Adrenal gland (tissue), 9 donors: ENCODE measurements at regions not wholly inside any gene's neighbourhood (a gene's known extent, or its start where the extent isn't known, plus 50 kb on each side); places are given as distances from the start of the nearest gene placed in this dataset.

Experiments
- DNase-seq, 7 donors: peaks; one replicate each; pipeline ENCODE4 v3.0.0-alpha.2; 2019 to 2020
- H3K27ac ChIP-seq, 5 donors: fragments of 200-600 bp; sonication (generic) in 4 of 5; 1 replicate in 3 of 5; 2 replicates in 2 of 5; pipeline versions ENCODE4 v1.5.1 to v1.8.0; 2016 to 2020; ENCODE audit warnings: mild to moderate bottlenecking in 1 of 5
- H3K27me3 ChIP-seq: fragments of 200-600 bp; 2 replicates; pipeline ENCODE4 v1.8.0; 2021
- H3K36me3 ChIP-seq, 2 donors: fragments of 200-600 bp; replicated peaks in 1 of 2; 1 replicate in 1 of 2; 2 replicates in 1 of 2; pipeline versions ENCODE4 v1.5.1 to v1.8.0; 2018 to 2022
- H3K4me1 ChIP-seq, 2 donors: fragments of 200-600 bp; replicated peaks in 1 of 2; 1 replicate in 1 of 2; 2 replicates in 1 of 2; pipeline versions ENCODE4 v1.5.1 to v1.8.0; 2018 to 2021
- H3K4me3 ChIP-seq, 4 donors: fragments of 200-600 bp; sonication (generic) in 3 of 4; one replicate each; pipeline ENCODE4 v1.5.1; 2016 to 2018
- H3K9me3 ChIP-seq, 3 donors: fragments of 200-600 bp; sonication (generic) in 1 of 3; replicated peaks in 1 of 3; 1 replicate in 2 of 3; 2 replicates in 1 of 3; pipeline versions ENCODE4 v1.5.1 to v1.8.0; 2016 to 2021
- POLR2A ChIP-seq, 2 donors: fragments of 450-650 bp; IDR thresholded peaks; one replicate each; pipeline ENCODE4 v1.6.1; 2017; ENCODE audit warnings: antibody characterized with exemption in 2 of 2, mild to moderate bottlenecking in 2 of 2, moderate library complexity in 1 of 2
- whole genome bisulfite sequencing, 4 donors: extraction: QIAGEN DNeasy Blood & Tissue Kit in 2 of 4; methylation state at CpG; one replicate each; pipeline versions ENCODE4 v1.1.5 to v1.1.7; 2013 to 2017; 5-methylcytosine and 5-hydroxymethylcytosine counted together
- intact Hi-C, 2 donors: fragments of 100-400 bp; cut with DNase I; formaldehyde crosslinking; loops; one replicate each; pipeline versions ENCODE4 v1.14.1 to v1.15.0; 2022 to 2023
- TF ChIP-seq, protein P1 (sequence below), 6 experiments: fragments of 450-650 bp in 4 of 6; fragments of 200-600 bp in 2 of 6; sonication (generic) in 1 of 6; IDR thresholded peaks; 1 replicate in 5 of 6; 2 replicates in 1 of 6; pipeline versions ENCODE4 v1.5.1 to v1.8.0; 2016 to 2021; ENCODE audit warnings: antibody characterized with exemption in 6 of 6, mild to moderate bottlenecking in 2 of 6, moderate library complexity in 1 of 6
- donor health status: healthy with polysubstance abuse.
- donor health status: Bipolar disorder and iron deficiency.
- donor health status: DM: yes; HTN: yes; CAD: no.
- donor health status: DM: no; HTN: no; CAD: no.
- donor health status: DM: no; HTN: no; CAD: no.

DNA sequence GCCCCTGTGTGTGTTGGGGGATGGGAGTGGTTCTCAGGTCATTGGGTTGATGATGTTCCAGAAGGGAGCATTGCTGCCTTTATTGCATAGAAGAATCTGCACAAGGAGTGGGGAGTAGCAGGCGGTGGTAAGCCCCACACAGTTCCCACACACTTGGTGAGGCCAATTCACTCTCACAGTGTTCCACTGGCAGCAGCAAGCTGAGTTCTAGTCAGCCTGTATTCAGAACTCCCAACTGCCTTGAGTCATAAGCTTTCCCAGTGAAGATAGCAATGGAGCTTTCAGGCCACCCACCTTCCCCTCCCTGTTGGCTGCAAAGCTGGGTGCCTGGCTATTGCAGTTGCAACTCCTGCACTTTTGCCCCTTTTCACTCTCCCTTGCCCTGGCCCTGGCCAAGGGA lies 181.1 kb upstream of the RBMS3 start:
- DNase-seq, result no peak
- no peaks in the 10 kb centered on the region for H3K36me3 ChIP-seq
- no peak overlapping the region for H3K4me3 ChIP-seq
- peaks cover 0 to 4% (median 0%) of the 10 kb centered on the region in 3 donors for H3K9me3 ChIP-seq
- intact Hi-C loops, result no loop called here
- H3K4me1 ChIP-seq, result no peaks in the 10 kb centered on the region
- H3K27ac ChIP-seq, result no peak overlapping the region
- TF ChIP-seq, protein P1, sequence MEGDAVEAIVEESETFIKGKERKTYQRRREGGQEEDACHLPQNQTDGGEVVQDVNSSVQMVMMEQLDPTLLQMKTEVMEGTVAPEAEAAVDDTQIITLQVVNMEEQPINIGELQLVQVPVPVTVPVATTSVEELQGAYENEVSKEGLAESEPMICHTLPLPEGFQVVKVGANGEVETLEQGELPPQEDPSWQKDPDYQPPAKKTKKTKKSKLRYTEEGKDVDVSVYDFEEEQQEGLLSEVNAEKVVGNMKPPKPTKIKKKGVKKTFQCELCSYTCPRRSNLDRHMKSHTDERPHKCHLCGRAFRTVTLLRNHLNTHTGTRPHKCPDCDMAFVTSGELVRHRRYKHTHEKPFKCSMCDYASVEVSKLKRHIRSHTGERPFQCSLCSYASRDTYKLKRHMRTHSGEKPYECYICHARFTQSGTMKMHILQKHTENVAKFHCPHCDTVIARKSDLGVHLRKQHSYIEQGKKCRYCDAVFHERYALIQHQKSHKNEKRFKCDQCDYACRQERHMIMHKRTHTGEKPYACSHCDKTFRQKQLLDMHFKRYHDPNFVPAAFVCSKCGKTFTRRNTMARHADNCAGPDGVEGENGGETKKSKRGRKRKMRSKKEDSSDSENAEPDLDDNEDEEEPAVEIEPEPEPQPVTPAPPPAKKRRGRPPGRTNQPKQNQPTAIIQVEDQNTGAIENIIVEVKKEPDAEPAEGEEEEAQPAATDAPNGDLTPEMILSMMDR (IDR thresholded peaks at IDR 0.05), result no peak
- TF ChIP-seq POLR2A (IDR thresholded peaks at IDR 0.05), result no peak
- no peaks in the 10 kb centered on the region for H3K27me3 ChIP-seq
- WGBS, 4 donors, result 83 to 100% (median 86%) methylated on average over 1 of the region's 1 CpG

DNA sequence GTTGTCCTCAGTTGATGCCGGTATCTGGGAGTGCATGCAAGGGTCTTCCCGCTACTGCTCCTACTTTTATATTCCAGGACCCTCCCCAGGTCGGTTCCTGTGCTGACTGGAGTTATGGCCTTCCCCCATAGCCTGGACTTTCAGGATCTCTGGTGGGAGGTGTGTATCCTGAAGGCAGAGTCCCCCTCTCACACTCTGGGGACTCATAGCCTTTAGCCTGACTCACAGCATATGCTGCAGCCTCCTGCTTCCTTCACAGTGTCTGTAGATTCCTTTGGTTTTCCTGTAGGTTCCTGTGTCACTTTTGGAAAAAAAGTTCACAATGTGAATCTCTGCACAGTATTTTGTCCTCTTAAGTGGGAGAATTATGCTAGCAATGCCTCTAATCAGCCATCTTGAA lies 180.6 kb upstream of the RBMS3 start:
- Histone ChIP-seq H3K9me3 (peaks cover 0 to 4% (median 0%) of the 10 kb centered on the region in 3 donors), H3K27ac (no peak overlapping the region), H3K4me1 (no peaks in the 10 kb centered on the region), H3K27me3 (no peaks in the 10 kb centered on the region), H3K36me3 (no peaks in the 10 kb centered on the region), H3K4me3 (no peak overlapping the region)
- intact Hi-C loops, result no loop called here
- no peak for TF ChIP-seq POLR2A (IDR thresholded peaks at IDR 0.05)
- no peak for DNase-seq
- 85 to 100% (median 91%) methylated on average over 1 to 3 of the region's 3 CpGs for WGBS, 4 donors

DNA sequence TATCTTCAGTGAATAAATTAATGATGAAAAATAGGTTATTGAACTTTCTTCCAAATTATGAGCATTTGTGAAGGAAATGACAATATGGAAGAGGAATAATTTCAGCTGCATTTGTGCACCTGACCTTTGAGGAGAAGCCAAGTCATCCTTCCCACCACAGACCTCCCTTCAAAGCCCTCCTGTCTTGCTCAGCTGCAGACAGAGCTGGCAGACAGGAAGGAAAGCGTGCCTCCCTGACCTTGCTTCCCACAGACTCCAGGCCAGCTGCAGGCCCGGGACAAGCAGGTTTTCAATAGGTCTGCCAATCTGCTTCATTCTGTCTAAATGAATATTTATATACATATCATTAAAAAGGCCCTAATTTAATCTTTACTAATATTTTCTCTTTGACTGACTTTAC lies 152.9 kb upstream of the RBMS3 start:
- H3K27ac ChIP-seq, result no peak overlapping the region
- peak in 2 of 7 donors; percentile 6 to 27 for DNase-seq
- WGBS, 4 donors, result 31 to 48% (median 40%) methylated on average over 2 of the region's 2 CpGs
- intact Hi-C loops, result no loop called here
- H3K36me3 ChIP-seq, result no peaks in the 10 kb centered on the region
- no peaks in the 10 kb centered on the region for H3K27me3 ChIP-seq
- TF ChIP-seq, protein P1 (IDR thresholded peaks at IDR 0.05), result no peak
- no peak for TF ChIP-seq POLR2A (IDR thresholded peaks at IDR 0.05)
- no peak overlapping the region for H3K4me3 ChIP-seq
- no peaks in the 10 kb centered on the region for H3K9me3 ChIP-seq
- no peaks in the 10 kb centered on the region for H3K4me1 ChIP-seq

DNA sequence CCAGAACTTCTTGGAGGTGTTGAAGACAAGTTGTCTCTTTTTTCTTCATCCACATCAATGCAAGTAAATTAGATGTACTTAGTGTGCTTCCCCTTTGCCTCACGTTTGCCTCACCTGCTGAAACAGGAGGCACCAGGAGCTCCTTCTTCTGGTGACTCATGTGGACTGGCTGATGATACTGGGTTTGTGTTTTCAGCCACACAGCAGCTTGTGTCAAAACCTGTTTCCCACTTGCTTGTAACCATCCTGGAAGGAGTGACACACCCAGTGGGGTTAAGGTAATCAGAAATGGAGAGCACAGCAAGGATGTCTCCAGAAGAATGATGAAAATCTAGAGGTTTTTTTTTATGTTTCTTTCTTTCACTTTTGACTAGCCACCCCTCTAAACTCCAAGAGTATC lies 143.3 kb upstream of the RBMS3 start:
- no peak for DNase-seq
- no peak overlapping the region for H3K27ac ChIP-seq
- no peaks in the 10 kb centered on the region for H3K27me3 ChIP-seq
- WGBS, 4 donors, result 53 to 87% (median 69%) methylated on average over 1 of the region's 1 CpG
- H3K9me3 ChIP-seq, result no peaks in the 10 kb centered on the region
- intact Hi-C loops, result no loop called here
- H3K4me3 ChIP-seq, result no peak overlapping the region
- no peaks in the 10 kb centered on the region for H3K36me3 ChIP-seq
- TF ChIP-seq POLR2A (IDR thresholded peaks at IDR 0.05), result no peak
- TF ChIP-seq, protein P1 (IDR thresholded peaks at IDR 0.05), result no peak
- H3K4me1 ChIP-seq, result peaks cover 0 to 21% of the 10 kb centered on the region in 2 donors

DNA sequence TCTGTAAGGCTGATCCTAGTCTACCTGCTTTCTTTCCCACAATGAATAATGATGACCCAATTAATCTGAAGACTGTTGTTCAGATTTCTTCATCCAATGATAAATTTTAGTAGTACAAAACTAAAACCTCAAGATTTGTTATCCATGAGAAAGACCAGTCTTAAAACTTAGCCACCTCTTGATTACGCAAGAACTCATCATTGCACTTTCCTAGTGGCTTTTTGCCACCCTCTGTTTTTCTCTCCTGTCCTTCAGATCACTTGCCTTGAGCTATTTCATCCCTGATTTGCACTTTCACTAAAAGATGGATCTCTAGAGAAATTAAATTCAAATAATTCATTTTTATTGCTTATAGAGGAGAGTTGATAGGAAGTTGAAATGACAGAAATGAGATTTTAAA lies 142.7 kb upstream of the RBMS3 start:
- 94 to 97% (median 96%) methylated on average over 1 of the region's 1 CpG for WGBS, 4 donors
- no peak for DNase-seq

More for the DNA sequence above, 142.7 kb upstream of the RBMS3 start:
- Histone ChIP-seq H3K27me3 (no peaks in the 10 kb centered on the region), H3K4me1 (peaks cover 0 to 21% of the 10 kb centered on the region in 2 donors), H3K36me3 (no peaks in the 10 kb centered on the region), H3K9me3 (no peaks in the 10 kb centered on the region), H3K4me3 (no peak overlapping the region), H3K27ac (no peak overlapping the region)
- TF ChIP-seq, protein P1 (IDR thresholded peaks at IDR 0.05), result no peak
- no peak for TF ChIP-seq POLR2A (IDR thresholded peaks at IDR 0.05)
- intact Hi-C loops, result no loop called here
